ENCODE measurements at regions not wholly inside any gene's neighbourhood (a gene's known extent, or its start where the extent isn't known, plus 50 kb on each side); places are given as distances from the start of the nearest gene placed in this dataset.

DNA sequence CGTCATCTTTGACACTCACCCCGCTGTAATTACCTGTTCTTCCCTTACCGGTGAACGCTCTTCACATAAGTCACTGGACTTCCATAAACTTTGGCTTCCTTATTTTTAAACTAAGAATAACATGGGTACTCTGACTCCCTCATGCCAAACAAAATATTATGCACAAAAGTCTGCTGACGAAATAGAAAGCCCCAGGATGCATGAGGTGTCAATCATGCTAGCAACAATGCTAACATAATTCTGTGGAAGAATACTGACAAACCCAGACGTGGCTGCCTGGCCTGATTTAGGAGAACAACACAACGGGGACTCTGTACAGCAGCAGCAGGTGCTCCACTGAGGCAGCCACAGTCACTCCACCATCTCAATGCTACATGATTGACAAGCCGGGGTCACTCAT lies 137.5 kb downstream of the CCDC71L start:
- 62 to 66% (median 66%) methylated on average over 8 of the region's 8 CpGs for WGBS, 3 donors
- Histone ChIP-seq H3K4me3 (no peak overlapping the region), H3K4me1 (no peaks in the 10 kb centered on the region), H3K27me3 (ENCODE audit: insufficient read depth in 3 of 3, low read length in 2 of 3) (peaks cover 0 to 11% (median 0%) of the 10 kb centered on the region in 3 donors), H3K9me3 (no peaks in the 10 kb centered on the region), H3K36me3 (ENCODE audit: insufficient read depth in 1 of 2, low read depth in 1 of 2) (no peaks in the 10 kb centered on the region), H3K27ac (no peak overlapping the region)
- intact Hi-C loops (cut with DNase I): no loop called here
- no peak for TF ChIP-seq CTCF (IDR thresholded peaks at IDR 0.05)
- DNase-seq (no peak), ATAC-seq (no peak)

DNA sequence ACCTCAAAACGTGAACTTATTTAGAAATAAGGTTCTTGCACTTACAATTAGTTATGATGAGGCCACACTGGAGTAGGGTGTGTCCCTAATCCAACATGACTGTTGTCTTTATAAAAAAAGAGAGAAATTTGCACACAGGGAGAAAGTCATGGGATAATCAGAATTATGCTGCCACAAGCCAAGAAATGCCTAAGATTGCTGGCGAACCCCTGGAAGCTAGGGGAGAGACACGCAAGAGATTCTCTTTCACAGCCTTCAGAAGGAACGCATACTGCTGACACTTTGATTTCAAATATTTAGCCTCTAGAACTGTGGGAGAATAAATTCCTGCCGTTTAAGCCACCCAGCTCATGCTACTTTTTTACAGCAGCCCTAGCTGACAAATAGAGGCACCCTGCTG lies 138.3 kb downstream of the CCDC71L start:
- H3K27me3 ChIP-seq (ENCODE audit: insufficient read depth in 3 of 3, low read length in 2 of 3): peaks cover 0 to 11% (median 0%) of the 10 kb centered on the region in 3 donors
- intact Hi-C loops (cut with DNase I): no loop called here
- DNase-seq: no peak
- WGBS, 3 donors: 39 to 51% (median 40%) methylated on average over 5 of the region's 5 CpGs
- no peaks in the 10 kb centered on the region for H3K36me3 ChIP-seq (ENCODE audit: insufficient read depth in 1 of 2, low read depth in 1 of 2)
- ATAC-seq: no peak
- no peak overlapping the region for H3K4me3 ChIP-seq
- no peaks in the 10 kb centered on the region for H3K4me1 ChIP-seq
- H3K9me3 ChIP-seq: no peaks in the 10 kb centered on the region
- H3K27ac ChIP-seq: no peak overlapping the region
- TF ChIP-seq CTCF (IDR thresholded peaks at IDR 0.05): no peak

- intact Hi-C loops (cut with DNase I): no loop called here
- no peak for ATAC-seq
- H3K4me3 ChIP-seq: no peak overlapping the region
- H3K36me3 ChIP-seq (ENCODE audit: insufficient read depth in 1 of 2, low read depth in 1 of 2): no peaks in the 10 kb centered on the region
- H3K9me3 ChIP-seq: no peaks in the 10 kb centered on the region
- DNase-seq: no peak
- H3K4me1 ChIP-seq: no peaks in the 10 kb centered on the region
- 69 to 74% (median 71%) methylated on average over 2 of the region's 2 CpGs for WGBS, 3 donors
- H3K27ac ChIP-seq: no peak overlapping the region
- H3K27me3 ChIP-seq (ENCODE audit: insufficient read depth in 3 of 3, low read length in 2 of 3): peaks cover 0 to 11% (median 0%) of the 10 kb centered on the region in 3 donors
- TF ChIP-seq CTCF (IDR thresholded peaks at IDR 0.05): no peak
These were observed 139.4 kb downstream of the CCDC71L start for GRCh38 chr7:106521541-106521940.

GRCh38 chr7:106520962-106521514 lies 139.9 kb downstream of the CCDC71L start:
- TF ChIP-seq CTCF (IDR thresholded peaks at IDR 0.05): no peak
- H3K9me3 ChIP-seq: no peaks in the 10 kb centered on the region
- WGBS, 3 donors: 68 to 75% (median 72%) methylated on average over 4 of the region's 4 CpGs
- H3K4me3 ChIP-seq: no peak overlapping the region
- no peak overlapping the region for H3K27ac ChIP-seq
- intact Hi-C loops (cut with DNase I): no loop called here
- no peak for DNase-seq
- ATAC-seq: no peak
- H3K36me3 ChIP-seq (ENCODE audit: insufficient read depth in 1 of 2, low read depth in 1 of 2): no peaks in the 10 kb centered on the region
- H3K27me3 ChIP-seq (ENCODE audit: insufficient read depth in 3 of 3, low read length in 2 of 3): peaks cover 0 to 11% (median 0%) of the 10 kb centered on the region in 3 donors
- H3K4me1 ChIP-seq: no peaks in the 10 kb centered on the region

DNA sequence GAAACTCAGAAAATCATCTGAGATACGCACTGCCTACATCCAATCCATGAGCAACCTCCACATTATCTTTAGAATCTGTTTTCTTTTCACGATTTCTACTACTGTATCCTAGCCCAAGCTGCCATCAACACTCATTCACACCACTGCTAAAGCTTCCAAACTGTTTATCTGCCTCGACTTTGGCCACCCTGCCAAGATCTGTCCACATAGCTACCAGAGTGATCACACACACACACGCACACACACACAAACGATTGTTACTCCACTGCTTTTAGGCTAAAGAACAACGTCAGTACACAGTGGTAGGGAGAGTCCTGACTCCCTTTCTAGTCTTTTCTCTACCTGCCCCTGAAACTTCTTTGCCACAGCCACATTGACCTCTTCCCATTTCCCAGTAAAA lies 142.0 kb downstream of the CCDC71L start:
- H3K4me3 ChIP-seq: no peak overlapping the region
- DNase-seq: no peak
- H3K27ac ChIP-seq: no peak overlapping the region
- no peaks in the 10 kb centered on the region for H3K4me1 ChIP-seq
- no peak for TF ChIP-seq CTCF (IDR thresholded peaks at IDR 0.05)
- H3K9me3 ChIP-seq: no peaks in the 10 kb centered on the region
- no peak for ATAC-seq
- 68 to 70% (median 69%) methylated on average over 6 of the region's 6 CpGs for WGBS, 3 donors
- peaks cover 0 to 11% (median 0%) of the 10 kb centered on the region in 3 donors for H3K27me3 ChIP-seq (ENCODE audit: insufficient read depth in 3 of 3, low read length in 2 of 3)
- H3K36me3 ChIP-seq (ENCODE audit: insufficient read depth in 1 of 2, low read depth in 1 of 2): no peaks in the 10 kb centered on the region
- intact Hi-C loops (cut with DNase I): no loop called here
